GM21786 (cell line): ENCODE measurements at regions not wholly inside any gene's neighbourhood (a gene's known extent, or its start where the extent isn't known, plus 50 kb on each side); places are given as distances from the start of the nearest gene placed in this dataset.
"Not testable (repeated sequence)": the region's sequence is repeated elsewhere in the genome, so short reads cannot be mapped to it uniquely, and the experiment has no call there.

Source experiments
- ATAC-seq: cut with Tn5 transposase; IDR thresholded peaks from one replicate; pipeline ENCODE4 v1.9.1; 2021; ENCODE audit not compliant: unreplicated experiment

DNA sequence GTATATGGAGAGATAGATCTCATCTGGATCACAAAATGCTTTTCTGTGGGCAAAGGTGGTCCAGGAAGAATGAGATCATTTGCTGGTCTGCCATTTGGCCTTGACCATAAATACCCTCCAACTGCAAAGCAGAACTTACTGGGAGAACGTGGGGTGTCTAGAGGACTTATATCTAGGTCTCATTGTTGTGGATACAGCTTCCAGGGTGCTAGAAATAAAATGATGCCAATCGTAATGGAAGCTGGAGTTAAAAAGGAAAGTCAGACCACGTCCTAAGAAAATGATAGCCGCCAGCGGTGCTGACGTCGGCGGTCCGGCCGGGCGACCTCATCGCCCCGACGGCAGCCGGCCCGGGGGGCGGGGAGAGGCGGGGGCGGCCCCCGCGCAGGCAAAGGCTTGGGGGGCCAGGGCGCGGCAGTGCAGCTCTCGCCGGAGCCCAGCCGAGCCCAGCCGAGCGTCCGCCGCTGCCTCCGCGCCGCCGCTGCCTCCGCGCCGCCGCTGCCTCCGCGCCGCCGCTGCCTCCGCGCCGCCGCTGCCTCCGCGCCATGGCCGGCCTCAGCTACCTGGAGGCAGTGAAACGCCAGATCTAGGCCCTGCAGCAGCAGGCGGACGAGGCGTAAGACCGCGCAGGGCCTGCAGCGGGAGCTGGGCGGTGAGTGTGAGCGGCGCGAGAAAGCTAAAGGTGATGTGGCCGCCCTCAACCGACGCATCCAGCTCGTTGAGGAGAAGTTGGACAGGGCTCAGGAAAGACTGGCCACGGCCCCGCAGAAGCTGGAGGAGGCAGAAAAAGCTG, 89.5 kb downstream of the EOMES start:
- peak; percentile 81 for ATAC-seq

DNA sequence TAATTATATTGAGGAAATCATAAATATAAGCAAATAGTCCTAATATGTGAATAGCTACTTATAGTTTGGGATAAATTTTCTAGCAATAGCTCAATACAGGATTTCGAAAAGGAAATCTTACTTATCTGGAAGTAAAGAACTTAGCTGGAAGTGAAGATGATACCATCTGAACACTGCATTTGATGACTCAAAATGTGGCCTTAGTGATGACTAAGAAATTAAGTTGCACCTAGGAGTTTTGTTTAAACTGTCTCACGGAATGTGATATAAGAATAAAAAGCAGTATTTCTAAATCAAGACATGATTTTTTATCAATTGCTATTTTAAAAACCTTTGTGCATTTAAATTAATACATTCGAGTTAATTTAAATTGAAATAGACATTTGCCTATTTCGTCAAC, 91.2 kb downstream of the EOMES start:
- ATAC-seq = no peak

DNA sequence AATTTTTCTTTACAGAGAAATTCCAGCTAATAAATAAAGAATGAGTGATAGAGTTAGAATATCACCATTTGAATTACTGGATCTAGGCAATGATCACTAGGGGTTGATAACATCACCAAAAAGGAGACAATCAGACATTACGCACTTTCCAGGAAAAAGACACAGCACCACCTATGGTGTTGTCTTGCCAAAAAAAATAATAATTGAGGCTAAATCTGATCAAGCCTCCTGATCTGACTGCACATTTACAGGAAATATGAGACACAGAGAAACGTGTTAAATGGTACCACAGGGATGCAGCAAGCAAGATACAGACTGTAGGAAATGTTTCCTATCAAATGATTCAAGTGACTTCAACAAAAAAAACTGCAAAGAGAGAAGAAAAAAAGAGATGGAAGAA, 92.8 kb downstream of the EOMES start:
- ATAC-seq = no peak

DNA sequence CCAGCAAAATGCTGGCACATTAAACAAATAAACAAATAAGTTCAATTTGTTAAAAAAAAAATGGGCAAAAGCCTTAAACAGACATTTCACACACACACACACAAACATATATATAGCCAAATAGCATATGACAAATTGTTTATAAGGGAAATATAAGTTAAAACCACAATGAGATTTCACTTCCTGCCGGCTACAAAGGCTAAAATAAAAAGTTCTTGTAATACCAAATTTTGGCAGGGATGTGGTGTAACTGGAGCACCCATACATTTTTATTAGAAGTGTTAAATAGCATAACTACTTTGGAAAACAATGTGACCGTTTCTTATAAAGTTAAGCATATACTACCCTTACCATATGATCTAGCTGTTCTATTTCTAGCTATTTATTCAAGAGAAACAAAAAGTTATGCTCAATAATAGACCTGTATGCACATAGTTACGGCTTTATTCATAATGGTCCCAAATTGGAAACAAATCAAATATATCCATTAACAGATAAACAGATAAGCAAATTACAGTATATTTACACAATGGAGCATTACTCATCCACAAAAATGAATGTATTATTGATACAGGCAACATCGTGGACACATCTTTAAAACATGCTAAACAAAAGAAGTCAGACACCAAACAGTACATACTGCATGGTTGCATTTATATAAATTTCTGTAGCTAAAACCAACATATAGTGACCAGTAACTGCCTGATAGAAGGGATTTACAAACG, 93.9 kb downstream of the EOMES start:
- no peak for ATAC-seq

DNA sequence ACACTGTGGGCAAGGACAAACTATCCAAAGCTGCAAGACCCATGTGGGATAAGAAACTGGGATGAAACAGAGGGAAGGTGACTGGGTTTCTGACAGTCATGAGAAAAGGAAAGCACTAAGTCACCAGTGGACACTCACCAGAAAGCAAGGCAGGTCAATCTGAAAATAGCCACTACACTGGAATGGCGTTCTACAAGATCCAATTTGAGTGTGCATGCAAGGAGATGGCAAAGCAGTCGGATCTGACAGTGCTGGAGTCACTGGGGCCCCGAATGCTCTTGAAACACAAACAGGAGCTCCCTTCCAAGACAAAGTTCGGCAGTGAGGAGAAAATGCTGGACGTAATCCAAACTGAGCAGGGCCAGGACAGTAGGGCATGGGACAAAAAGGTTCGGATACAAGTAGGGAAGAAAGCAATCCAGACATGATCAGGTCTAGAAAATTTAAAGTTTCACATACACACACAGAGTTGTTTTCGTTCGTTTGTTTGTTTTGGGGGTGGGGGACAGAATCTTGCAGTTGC, 95.5 kb downstream of the EOMES start:
- ATAC-seq = no peak

DNA sequence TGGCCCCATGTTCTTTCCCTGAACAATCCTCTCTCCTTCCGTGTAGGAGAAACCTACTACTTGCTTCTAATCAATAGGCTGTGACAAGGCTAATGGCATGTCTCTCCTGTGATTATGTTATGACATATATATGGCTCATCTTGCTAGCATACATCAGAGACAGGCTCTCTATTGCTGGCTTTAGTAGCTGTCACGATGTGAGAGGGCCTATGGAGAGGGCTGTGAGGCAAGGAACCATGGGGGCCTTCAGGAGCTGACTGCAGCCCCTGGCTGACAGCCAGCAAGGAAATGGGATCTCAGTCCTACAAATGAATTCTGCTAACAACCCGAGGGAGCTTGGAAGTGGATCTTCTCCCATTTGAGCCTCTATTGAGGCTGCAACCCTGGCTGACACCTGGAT, 96.3 kb downstream of the EOMES start:
- no peak for ATAC-seq

DNA sequence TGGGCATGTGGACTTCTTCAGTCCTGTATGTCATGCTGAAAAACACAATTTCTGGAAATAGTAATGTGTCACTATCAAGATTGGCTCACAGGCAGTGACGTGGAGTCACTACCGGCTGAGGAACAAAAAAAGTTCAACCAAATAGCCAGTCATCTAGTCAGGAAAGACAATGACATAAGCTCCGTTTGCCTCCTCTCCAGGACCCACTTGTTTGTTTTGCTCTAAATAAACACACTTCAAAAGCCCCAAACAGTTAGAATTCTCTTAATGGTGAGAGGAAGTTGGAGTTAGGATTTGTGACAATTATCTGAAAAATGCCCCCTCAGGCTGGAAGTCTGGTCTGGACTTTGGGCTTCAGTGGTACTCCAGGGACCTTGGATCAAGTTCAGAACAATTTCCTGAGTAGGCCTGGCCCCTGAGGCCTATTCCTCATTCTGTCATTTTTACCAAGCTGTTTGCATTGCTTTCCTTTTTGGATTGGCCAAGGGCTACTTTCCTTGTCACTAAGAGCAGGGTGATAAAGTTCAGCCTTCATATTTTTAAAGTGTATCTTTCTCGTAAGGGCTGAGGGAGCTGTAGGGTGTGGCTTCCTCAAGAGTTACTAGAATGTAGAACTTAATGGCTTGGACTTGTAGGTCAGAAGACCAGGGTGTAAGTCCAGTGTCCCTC, 98.9 kb downstream of the EOMES start:
- no peak for ATAC-seq

DNA sequence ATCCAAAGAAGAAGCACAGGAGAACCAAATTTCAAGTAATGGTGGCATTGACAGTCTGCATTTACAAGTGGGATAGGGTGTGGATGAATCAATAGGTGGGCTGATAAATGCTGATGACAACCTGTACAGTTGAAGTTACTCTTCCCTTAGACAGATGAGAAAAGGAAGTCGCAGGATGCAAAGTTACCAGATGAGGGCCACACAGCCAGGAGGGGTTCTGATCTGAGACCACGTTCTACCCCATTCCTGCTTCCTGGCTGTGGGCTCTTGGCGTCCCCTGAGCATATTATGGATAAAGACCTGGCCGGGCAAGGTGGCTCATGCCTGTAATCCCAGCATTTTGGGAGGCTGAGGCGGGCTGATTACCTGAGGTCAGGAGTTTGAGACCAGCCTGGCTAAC, 104.6 kb downstream of the EOMES start:
- ATAC-seq = no peak

DNA sequence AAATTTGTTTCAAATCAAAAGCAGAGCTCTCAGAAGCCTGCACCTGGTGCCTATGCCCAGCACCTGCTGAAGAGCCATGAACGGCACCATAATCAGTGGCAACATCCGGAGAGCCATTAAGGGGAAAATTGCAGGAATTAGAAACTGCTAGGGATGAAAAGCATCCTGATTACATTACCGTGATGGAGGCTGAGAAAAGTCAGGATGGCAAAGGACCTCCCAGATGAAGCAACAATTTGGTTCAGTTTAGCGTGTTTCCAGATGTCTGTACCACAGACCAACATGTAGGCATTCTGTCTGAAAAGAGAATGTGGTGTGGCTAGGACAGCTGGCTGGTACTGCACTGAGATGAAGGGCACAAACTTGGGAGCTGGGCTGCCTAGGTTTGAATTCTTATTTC, 106.1 kb downstream of the EOMES start:
- no peak for ATAC-seq

DNA sequence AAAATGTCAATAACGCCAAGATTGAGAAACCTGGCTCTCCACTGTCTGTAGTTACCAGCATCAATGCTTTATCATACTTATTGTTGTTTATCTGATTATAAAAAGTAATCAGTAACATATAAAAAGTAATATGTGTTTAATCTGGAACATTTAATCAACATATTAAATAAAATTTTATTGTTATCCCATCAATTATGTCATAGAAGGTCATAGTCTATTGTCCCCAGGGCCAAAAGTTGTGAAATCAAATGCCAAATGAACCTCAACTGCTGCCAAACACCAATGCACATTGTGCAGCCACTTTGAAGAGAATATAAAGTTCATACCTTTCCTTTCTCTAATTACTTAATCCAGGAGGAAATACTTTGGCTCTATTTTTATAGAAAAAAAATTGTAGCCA, 106.6 kb downstream of the EOMES start:
- no peak for ATAC-seq

DNA sequence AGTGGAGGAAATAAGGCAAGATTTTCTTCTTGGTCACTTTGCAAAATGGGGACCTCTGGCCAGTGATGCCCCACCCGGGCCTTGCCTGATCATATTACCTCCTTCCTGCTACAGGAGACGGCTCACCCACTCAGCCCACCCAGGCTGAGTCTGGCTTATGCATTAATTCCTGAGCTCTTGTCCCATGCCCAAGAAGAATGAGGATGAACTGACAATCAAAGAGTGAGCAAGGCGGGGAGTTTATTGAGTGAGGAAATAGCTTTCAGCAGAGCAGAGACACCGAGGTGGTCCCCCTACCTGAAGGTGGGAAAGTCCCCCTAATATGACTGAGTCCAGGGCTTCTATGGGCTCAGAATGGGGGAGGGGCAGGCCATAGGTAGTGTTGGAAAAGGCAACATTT, 107.5 kb downstream of the EOMES start:
- ATAC-seq = no peak

DNA sequence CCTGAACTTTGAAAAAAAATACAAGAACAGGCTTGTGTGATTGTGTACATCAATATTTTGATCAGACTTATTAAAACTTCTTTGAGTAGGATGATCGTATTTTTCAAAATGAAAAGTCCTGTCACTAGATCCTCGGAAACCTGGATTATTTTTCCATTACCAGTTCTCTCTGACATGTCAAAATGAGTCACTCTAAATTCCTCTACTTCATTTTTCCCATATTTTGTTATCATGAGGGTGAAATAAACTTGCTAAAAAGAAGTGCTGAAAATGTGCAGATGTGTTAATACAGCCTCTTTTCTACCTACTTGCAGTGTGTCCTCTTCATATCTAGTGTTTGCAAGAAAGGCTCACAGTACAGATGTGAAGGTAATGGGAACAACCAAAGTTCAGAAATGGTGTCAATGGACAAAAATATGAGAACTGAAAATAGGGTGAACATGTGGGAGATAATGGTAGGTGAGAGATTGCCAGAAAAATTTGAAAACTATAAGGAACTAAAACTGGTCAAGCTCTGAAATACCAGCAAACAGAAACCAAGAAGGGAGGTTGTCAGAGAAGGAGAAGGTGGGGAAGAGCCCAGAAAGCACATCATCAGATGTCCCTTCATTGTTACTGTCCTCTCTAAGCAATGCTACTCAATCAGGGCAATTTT, 108.2 kb downstream of the EOMES start:
- no peak for ATAC-seq

DNA sequence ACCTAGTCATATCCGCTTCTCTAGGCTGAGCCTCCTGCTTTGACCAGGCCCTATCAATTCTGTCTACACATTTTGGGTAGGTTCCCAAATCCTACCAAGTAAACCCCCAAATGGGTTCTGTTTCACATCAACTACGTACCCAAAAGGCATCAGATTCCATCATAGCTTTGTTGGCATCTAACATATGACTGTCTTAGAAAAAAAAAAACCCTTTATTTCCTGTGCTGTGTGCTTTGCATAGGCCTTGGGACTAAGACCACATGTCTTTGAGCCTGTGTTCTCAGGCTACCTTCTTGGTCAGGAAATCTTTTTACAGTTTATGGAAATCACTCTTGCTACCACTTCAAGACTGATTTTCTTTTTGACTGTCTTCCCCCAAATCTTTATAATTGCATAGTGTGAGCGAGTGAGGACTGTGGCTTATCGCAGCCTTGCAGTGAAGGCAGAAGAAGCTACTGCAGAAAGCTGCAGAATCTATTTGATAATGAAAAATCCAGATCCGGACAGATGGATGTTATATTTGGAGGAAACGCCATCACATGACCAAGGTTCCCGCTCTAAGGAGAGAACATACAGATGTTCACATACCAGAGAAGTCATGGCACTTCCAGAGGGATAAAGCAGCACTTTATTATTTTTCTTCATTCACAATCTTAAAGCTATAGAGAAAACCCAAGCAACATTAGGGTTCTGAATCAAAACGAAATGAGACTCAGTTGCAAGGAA, 111.2 kb downstream of the EOMES start:
- ATAC-seq = no peak

DNA sequence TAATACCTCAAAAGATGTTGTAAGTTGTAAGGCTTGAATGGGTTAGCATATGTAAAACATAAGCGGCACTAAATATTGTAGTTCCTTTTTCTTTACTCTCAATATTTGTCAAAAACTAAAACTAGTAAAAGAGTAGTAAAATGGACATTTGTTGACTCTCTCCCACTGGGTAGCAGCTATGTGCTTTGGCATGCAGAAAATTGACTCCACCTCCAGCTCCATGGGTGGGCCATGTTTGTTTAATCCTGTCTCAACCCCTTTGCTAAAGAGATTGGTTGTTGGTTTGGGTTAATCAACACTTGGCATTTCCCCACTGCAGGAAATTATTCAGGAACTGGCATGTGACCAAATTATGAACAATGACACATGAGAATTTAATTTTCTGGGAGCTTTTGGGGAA, 114.8 kb downstream of the EOMES start:
- no peak for ATAC-seq

DNA sequence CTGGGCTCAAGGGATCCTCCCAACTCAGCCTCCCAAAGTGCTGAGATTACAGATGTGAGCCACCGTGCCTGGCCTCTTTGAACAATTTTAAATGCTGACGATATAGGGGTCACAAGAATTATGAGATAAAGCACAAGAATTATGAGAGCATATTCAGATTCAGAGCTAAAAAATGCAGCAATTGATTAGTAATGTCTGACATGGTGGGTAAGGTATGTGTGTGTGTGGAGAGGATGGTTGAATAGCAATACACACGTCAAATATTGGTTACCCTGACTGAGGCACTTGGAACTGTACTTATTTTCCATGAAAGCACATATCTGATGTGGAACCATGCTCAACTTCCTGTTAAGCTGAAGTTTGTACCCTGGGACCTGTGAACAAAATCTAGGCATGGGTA, 115.6 kb downstream of the EOMES start:
- no peak for ATAC-seq

DNA sequence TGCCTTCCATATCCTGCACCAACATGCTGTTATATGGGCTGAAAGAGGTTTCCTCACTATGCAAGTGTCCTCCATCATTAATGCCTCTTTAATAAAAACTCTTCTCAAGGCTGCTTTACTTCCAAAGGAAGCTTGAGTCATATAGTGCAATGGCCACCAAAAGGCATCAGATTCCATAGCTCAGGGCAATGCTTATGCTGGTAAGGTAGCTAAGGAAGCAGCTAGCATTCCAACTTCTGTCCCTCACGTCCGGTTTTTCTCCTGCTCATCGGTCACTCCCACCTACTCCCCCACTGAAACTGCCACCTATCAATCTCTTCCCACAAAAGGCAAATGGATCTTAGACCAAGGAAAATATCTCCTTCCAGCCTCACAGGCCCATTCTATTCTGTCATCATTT, 117.1 kb upstream of the SLC4A7 start:
- ATAC-seq = not testable (repeated sequence)

DNA sequence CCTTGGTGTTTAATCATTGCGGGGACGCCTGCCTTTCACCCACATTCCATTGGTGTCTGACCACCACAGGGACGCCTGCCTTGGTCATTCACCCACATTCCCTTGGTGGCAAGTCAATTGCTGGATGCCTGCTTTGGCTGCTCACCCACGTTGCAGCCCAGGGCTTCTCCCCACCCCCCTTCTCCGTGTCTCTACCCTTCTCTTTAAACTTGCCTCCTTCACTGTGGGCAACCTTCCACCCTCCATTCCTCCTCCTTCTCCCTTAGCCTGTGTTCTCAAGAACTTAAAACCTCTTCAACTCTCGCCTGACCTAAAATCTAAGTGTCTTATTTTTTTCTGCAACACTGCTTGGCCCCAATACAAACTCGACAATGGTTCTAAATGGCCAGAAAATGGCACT, 115.6 kb upstream of the SLC4A7 start:
- ATAC-seq = not testable (repeated sequence)

DNA sequence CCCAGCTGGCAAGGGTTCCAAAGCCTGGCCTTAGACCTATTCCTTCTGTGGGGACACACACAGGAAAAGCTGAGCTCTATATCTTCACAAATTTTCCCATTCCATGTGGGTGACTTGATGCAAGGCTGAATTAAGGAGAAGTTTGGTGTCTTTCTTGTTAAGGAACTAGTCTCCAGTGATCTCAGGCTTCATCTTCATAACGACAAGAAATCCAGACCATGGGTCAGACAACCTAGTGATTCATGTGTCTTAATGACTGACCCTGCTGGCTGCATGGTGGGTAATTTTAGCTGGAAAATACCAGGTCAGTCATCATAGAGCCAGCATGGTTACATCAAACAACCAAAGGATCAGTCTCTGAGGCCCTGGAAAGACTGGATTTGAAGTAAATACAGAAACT, 112.7 kb upstream of the SLC4A7 start:
- no peak for ATAC-seq

DNA sequence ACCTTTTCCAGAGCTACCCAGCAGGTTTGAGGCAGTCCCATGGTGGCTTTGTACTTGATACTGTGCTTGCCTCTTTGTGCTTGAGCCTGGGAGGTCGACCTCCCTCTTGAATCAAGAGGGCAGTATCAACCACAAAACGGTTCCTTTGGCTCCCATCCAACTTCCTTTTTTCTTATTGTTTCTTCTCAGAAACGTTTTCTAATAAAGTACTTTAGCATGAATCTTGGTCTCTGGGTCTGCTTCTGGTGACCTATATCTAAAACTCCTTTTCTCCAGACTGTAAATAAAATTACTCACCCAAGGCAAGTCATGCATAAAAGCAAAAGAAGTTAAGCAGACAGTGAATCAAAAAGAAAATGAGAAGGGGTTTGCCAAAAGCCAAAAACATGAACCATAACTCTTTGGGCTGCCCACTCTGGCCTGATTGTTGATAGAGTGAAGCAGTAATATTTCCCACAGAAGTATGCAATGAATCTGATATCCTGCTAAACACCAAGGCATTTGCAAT, 112.2 kb upstream of the SLC4A7 start:
- peak; percentile 59 for ATAC-seq

DNA sequence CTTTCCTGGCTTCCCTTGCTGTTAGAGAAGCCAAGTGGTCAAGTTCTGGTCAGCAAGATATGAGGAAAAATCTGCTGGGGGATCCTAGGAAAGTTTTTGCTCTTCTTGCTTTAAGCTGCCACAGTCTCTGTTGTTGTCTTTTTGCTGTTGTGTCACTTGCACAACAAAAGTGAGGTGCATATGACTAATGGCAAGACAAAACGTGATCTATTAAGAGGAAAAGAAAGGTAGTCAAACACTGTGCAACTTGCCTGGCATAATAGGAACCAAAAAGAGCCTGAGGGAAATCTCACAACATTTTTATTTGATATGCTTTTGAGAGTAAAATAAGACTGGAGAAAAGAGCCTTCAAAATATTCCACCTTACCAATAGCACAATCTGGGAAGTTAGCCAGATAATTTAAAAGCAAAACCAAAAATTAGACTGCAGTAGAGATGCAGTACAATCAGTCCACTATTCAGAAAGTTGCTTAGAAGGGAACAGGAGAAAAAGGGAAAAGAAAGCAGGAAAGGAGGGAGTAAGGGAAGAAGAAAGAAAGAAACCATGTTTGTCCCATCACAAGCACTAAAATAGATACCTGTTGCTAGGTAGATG, 110.0 kb upstream of the SLC4A7 start:
- ATAC-seq = no peak
